ENCODE measurements at regions not wholly inside any gene's neighbourhood (a gene's known extent, or its start where the extent isn't known, plus 50 kb on each side); places are given as distances from the start of the nearest gene placed in this dataset.
"Not testable (repeated sequence)": the region's sequence is repeated elsewhere in the genome, so short reads cannot be mapped to it uniquely, and the experiment has no call there.

DNA sequence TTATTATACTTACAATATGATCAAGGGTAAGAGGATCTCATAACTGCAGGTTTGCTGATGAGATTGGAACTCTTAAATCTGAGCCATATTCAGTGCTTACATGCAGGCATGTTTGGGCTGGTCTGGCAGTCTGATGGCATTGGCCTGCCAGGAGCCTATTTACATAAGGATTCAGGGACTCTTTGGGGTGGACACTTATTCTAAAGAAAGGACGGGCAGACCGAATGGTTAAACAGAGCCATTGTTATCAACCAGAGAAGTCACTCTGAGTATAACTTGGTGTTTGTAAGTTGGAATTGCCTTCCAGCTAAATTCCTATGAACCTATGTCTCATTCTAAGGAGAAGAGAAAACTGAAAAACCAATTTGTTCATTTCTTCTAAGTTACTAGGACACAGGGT lies 932.8 kb downstream of the IGSF11 start:
- DNase-seq (ENCODE audit: low read depth): no peak
- in situ Hi-C loops (cut with HindIII; ENCODE audit: low pct_unique_long_range_greater_than_20kb, low sequenced_read_pairs): no loop called here

DNA sequence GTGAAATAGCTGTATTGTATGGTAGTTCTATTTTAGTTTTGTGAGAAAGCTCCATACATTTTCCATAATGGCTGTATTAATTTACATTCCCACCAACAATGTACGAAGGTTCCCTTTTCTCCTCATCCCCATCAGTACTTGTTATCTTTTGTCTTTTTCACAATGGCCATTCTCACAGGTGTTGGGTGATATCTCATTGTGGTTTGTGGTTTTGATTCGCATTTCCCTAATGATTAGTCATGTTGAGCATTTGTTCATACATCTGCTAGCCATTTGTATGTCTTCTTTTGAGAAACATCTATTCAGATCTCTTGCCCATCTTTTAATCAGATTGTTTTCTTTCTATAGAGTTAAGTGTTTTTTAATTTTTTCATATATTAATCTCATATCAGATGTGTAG lies 931.9 kb downstream of the IGSF11 start:
- in situ Hi-C loops (cut with HindIII; ENCODE audit: low pct_unique_long_range_greater_than_20kb, low sequenced_read_pairs): no loop called here
- no peak for DNase-seq (ENCODE audit: low read depth)

DNA sequence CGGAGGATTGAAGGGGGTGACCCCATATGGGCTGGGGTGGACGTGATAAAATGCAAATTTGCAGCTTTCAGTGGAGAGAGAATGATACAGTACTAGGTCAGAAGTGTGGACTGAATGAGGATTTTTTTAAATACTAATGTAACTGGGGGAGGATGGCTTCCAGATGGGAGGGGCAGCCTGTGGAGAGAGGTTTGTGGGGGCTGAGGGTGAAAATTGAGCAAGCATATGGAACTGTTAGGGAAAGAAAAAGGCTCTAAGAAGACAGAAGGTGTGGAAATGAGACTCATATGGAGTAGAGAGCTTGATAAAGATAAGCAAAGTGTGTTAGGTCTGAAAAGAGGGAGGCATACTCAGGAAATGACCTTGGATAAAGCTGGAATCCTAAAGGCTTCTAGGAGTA lies 926.4 kb downstream of the IGSF11 start:
- in situ Hi-C loops (cut with HindIII; ENCODE audit: low pct_unique_long_range_greater_than_20kb, low sequenced_read_pairs): no loop called here
- no peak for DNase-seq (ENCODE audit: low read depth)

DNA sequence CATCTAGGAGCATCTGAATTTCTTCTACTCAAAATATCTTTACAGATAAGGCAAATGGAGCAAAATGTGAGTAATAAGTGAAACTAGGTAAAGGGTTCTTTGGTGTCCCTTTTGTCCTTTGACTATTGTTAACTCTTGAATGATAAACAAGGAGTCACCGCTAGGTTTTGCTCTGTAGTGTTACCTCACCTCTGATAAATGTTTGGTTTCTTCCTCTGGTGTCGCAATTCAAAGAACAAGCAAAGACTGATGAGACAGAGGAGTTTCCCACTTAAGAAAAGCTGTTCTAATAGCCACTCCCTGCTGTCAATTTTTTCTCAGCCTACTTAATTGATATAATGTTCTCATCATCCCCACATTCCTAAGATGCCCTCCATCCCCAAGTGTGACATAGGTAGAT lies 925.9 kb downstream of the IGSF11 start:
- no peak for DNase-seq (ENCODE audit: low read depth)
- in situ Hi-C loops (cut with HindIII; ENCODE audit: low pct_unique_long_range_greater_than_20kb, low sequenced_read_pairs): no loop called here

DNA sequence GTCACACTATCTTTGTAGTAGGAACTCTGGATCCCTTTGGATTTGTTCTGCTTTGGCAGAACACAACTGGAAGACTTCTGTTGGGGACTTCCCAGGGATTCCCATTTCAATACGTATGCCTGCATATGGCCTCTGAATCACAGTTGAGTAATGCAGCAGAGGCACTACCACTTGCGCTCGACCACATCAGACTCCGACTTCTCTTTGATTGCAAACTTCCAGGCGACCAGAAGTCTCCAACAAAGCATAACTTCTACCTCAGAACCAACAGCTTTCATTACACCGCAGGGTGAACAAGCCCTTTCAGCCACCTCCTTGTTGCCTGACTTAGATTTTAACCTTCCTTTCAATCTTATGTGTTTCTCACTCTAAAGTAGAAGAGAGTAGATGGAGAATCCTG lies 924.4 kb downstream of the IGSF11 start:
- DNase-seq (ENCODE audit: low read depth): no peak
- in situ Hi-C loops (cut with HindIII; ENCODE audit: low pct_unique_long_range_greater_than_20kb, low sequenced_read_pairs): no loop called here

DNA sequence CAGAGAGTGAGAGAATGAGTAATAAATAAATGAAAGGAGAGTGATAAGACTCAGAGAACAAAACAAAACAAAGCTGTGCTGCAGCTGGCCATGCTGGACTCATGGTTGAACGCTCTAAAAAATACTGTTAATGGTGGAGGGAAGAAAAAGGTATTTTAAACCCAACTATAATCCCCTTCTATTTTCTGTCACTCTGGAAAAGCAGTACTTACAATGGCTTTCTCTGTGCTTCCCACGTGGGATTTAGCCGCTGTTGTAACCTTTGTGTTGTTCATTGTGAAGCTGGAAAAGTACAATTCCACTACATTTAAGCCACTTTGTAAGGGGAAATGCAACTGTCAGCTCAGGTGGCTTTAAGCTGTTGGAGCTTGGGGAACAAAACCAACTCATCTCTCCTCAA lies 917.7 kb downstream of the IGSF11 start:
- no peak for DNase-seq (ENCODE audit: low read depth)

DNA sequence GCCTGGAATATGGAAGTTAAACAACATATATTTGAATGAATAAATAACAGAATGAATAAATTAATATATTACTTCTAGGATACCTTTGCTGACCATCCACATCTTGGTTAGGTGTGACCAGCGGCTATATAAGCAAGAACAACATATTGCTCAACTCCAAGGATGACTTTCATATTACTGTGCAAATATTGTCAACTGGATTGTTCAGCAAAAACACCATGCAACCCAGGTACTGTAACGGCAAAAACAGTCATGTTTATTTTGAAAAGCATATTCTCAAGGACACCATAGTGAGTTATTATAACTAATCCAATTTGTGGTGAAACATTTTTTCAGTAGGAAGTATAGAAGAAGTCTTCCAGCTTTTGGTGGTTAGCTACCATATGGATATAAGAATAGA lies 907.9 kb downstream of the IGSF11 start:
- in situ Hi-C loops (cut with HindIII; ENCODE audit: low pct_unique_long_range_greater_than_20kb, low sequenced_read_pairs): no loop called here
- DNase-seq (ENCODE audit: low read depth): no peak

More for the DNA sequence above, 917.7 kb downstream of the IGSF11 start:
- in situ Hi-C loops (cut with HindIII; ENCODE audit: low pct_unique_long_range_greater_than_20kb, low sequenced_read_pairs): no loop called here

DNA sequence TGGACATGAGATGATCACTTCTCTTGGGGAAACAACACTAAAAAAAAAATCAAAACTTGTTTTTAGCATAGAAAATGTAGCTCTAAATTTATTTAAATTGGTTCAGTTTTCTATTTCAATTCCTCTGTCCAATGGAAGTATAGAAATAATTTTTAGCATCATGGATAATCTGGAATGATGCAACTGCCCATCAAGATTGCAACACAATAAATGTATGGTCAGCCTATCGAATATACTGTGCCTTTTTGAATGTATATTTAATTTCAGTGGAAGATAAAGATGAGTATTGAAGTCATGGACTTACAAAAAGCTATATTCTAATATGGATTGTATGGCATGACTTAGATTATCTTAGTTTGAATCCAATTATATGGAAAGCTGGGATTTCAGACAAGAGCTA lies 906.7 kb downstream of the IGSF11 start:
- no peak for DNase-seq (ENCODE audit: low read depth)
- in situ Hi-C loops (cut with HindIII; ENCODE audit: low pct_unique_long_range_greater_than_20kb, low sequenced_read_pairs): no loop called here

DNA sequence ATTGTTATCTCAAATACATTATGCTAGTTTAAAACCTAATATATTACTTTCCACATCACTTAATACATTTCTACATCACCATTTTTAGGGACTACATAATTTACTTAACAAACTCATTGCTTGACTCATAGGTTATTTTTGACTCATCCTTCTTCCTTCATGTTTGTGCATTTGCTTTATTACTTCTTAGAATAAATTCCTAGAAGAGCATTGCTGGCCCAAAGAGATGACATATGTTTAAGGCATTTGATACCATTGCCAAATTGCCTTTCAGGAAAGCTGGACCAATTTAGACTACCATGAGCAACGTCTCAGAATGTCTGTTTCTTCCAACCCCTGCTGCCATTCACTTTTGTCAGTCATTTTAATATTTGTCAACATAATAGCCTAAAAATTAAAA lies 905.8 kb downstream of the IGSF11 start:
- in situ Hi-C loops (cut with HindIII; ENCODE audit: low pct_unique_long_range_greater_than_20kb, low sequenced_read_pairs): no loop called here
- DNase-seq (ENCODE audit: low read depth): no peak

DNA sequence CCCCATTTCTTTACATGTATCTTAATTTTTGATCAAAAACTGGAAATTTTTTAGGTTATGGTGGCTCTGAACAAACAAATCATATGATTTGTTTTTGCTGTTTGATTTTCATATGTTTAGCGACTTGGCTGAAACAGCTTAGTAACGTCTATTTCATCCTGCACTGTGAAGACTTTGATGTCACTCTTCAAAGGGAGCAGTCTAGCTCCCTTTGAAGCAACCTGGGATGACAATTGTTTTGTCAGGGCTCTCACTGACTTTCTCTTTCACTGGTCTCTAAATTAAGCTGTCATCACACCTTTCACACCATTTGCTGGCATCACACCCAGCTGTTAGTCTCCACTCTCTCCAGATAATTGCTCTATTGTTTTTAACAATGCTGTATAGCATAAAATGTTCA lies 896.9 kb downstream of the IGSF11 start:
- DNase-seq (ENCODE audit: low read depth): no peak
- in situ Hi-C loops (cut with HindIII; ENCODE audit: low pct_unique_long_range_greater_than_20kb, low sequenced_read_pairs): no loop called here

DNA sequence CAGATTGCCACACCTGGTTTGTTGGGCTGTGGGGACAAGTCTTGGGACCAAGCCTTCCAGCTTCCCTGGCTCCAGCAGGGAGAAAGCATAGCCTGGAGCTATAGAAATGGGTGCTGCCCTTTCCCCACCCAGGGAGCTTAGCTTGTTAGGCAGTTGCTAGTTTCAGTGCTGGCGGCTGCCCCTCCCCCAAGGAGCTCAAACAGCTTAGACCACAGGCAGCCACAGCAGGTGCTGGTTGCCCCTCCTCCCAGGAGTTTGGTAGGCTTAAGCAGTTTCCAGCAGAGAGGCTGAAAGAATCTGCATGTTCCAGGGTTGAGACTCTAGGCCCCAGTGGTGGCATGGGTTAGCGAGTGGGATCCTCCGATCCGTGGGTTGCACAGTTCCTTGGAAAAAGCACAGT lies 889.7 kb downstream of the IGSF11 start:
- no peak for DNase-seq (ENCODE audit: low read depth)
- in situ Hi-C loops (cut with HindIII; ENCODE audit: low pct_unique_long_range_greater_than_20kb, low sequenced_read_pairs): no loop called here

DNA sequence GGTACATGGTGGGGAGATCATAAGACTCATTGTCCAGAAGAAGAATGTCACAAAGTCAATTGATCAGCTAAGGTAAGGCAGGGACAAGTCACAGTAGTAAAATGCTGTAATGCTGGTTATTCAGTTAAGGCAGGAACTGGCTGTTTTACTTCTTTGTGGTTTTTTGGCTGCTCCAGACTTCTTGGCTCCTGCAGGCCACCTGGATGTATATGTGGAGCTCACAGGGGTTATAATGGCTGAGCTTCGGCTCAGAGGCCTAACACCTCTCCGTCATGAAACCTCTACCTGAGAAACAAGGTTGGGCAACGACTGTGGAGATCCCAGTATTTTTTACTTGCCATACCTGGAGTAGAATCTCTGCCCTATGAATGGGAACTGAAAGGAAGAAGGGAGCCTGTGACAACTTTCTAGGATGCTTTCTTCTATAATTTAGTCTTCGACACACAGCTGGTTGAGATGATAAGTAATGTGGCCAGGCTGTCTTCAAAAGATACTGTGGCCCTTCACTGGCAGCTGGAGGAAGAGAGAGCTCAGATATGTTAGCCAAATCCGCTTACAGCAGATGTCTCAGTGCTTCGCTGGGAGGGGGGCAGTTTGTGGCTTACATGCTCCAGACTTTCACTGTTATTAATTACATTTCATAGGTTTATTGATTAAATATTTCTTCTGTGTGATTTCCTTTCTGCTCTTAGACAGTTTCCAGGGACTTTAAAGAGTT lies 887.8 kb downstream of the IGSF11 start:
- DNase-seq (ENCODE audit: low read depth): no peak
- in situ Hi-C loops (cut with HindIII; ENCODE audit: low pct_unique_long_range_greater_than_20kb, low sequenced_read_pairs): no loop called here

DNA sequence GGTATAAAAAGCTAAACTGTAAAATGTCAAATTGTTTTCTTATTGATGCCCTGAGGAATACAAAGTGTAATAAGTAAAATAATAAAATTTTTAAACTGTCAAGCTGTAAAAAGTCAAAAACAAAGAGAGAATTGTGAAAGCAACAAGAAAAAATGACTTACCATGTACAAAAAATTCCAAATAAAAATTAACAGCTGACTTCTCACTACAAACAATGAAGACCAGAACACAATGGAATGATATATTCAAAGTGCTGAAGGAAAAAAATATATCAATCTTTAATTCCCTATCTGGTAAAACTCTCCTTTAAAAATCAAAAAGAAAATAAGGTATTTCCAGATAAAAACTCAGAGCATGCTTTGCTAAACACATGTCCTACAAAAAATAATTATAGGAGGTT lies 883.5 kb downstream of the IGSF11 start:
- no peak for DNase-seq (ENCODE audit: low read depth)
- in situ Hi-C loops (cut with HindIII; ENCODE audit: low pct_unique_long_range_greater_than_20kb, low sequenced_read_pairs): no loop called here

DNA sequence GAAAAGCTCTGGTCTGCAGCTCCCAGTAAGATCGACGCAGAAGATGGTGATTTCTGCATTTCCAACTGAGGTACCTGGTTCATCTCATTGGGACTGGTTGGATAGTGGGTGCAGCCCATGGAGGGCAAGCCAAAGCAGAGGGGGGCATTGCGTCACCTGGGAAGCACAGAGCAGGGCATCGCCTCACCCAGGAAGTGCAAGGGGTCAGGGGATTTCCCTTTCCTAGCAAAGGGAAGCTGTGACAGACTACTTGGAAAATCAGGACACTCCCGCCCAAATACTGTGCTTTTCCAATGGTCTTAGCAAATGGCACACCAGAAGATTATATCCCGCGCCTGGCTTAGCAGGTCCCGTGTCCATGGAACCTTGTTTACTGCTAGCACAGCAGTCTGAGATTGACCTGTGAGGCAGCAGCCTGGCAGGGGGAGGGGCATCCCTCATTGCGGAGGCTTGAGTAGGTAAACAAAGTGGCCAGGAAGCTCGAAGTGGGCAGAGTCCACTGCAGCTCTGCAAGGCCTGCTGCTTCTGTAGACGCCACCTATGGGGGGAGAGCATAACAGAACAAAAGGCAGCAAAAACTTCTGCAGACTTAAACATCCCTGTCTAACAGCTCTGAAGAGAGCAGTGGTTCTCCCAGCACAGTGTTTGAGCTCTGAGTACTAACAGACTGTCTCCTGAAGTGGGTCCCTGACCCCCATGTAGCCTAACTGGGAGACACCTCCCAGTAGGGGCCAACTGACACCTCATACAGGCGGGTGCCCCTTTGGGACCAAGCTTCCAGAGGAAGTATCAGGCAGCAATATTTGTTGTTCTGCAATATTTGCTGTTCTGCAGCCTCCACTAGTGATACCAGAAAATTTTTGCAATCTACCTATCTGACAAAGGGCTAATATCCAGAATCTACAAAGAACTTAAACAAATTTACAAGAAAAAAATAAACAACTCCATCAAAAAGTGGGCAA lies 871.7 kb downstream of the IGSF11 start:
- in situ Hi-C loops (cut with HindIII; ENCODE audit: low pct_unique_long_range_greater_than_20kb, low sequenced_read_pairs); DNase-seq (ENCODE audit: low read depth): not testable (repeated sequence)

DNA sequence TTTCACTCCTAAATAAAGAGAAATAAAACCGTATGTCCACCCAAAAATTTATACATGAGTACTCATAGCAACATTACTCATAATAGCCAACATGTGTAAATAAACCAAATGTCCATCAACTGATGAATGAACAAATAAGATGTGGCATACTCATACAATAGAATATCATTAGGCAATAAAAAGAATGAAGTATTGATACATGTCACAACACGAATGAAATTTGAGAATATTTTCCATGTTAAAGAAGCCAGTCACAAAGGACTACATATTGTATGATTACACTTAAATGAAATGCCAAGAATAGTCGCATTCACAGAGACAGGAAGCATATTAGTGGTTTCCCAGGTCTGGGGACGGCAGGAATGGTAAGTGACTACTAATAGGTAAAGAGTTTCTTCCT lies 869.2 kb downstream of the IGSF11 start:
- no peak for DNase-seq (ENCODE audit: low read depth)
- in situ Hi-C loops (cut with HindIII; ENCODE audit: low pct_unique_long_range_greater_than_20kb, low sequenced_read_pairs): no loop called here

DNA sequence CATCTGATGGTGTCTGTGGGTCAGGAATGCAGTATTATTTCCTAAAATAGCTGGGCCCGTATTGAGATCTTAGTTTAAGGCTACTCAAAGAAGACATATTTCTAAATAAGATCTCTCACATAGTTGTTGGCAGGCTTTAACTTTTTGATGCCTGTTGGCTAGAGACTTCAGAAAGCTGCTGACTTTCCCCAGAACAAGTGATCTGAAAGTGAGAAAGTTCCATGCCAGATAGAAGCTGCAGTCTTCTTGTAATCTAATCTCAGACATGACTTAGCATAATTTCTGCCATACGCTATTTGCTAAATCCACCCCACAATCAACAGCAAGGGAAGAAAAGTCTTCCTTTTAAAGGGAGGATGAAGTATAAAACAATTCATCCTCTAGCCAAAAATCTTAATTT lies 867.1 kb downstream of the IGSF11 start:
- in situ Hi-C loops (cut with HindIII; ENCODE audit: low pct_unique_long_range_greater_than_20kb, low sequenced_read_pairs): no loop called here
- no peak for DNase-seq (ENCODE audit: low read depth)

DNA sequence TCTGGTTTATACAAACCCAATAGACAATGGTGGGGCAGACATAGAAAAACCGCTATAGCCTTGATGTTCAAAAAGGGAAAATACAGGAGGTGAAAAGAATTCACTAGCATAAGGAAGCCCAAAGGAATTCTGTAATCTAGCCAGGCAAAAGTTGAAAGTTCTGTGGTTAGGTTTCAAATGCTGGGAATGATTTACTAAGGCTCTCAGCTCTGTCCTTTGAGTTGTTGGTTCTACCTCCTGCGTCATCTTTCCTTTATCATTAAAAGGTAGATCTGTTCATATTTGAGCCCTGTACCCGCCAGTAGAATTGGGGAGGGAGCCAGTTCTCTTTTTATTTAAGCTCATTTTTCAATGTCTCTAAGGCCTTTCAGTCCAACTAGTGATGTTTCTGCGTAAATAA lies 866.5 kb downstream of the IGSF11 start:
- in situ Hi-C loops (cut with HindIII; ENCODE audit: low pct_unique_long_range_greater_than_20kb, low sequenced_read_pairs): no loop called here

DNA sequence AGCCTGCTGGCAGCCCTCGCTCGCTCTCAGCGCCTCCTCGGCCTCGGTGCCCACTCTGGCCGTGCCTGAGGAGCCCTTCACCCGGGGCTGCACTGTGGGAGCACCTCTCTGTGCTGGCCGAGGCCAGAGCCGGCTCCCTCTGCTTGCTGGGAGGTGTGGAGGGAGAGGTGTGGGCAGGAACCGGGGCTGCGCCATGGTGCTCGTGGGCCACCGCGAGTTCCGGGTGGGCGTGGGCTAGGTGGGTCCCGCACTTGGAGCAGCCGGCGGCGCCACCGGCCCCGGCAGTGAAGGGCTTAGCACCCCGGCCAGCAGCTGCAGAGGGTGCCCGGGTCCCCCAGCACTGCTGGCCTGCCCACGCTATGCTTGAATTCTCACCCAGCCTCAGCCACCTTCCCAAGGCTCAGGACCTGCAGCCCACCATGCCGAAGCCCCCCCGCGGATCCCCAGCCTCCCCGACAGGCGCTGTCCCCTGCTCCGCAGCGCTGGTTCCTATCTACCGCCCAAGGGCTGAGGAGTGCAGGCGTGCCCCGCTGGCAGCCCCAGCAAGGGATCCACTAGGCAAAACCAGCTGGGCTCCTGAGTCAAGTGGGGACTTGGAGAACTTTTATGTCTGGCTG lies 863.3 kb downstream of the IGSF11 start:
- in situ Hi-C loops (cut with HindIII; ENCODE audit: low pct_unique_long_range_greater_than_20kb, low sequenced_read_pairs): no loop called here
- no peak for DNase-seq (ENCODE audit: low read depth)

More for the DNA sequence above, 866.5 kb downstream of the IGSF11 start:
- DNase-seq (ENCODE audit: low read depth): no peak

DNA sequence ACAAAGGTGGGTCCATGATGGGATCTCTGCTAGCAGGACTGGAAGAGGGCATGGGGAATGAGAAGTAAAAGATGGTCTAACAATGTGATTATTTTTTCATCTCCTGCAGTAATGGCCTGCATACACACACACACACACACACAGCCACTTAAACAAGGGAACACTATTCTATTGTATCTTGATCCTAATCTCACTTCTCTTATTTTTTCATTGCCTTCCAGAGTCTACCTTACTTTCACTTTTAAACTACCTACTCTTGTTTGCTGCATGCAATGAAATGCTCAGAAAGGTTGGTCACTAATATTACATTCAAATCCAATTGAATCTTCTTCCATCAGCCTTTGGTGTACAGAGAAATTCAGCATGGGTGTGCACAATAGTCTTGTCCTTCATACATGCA lies 853.8 kb downstream of the IGSF11 start:
- no peak for DNase-seq (ENCODE audit: low read depth)
- in situ Hi-C loops (cut with HindIII; ENCODE audit: low pct_unique_long_range_greater_than_20kb, low sequenced_read_pairs): no loop called here
